ENCODE measurements at regions not wholly inside any gene's neighbourhood (a gene's known extent, or its start where the extent isn't known, plus 50 kb on each side); places are given as distances from the start of the nearest gene placed in this dataset.

DNA sequence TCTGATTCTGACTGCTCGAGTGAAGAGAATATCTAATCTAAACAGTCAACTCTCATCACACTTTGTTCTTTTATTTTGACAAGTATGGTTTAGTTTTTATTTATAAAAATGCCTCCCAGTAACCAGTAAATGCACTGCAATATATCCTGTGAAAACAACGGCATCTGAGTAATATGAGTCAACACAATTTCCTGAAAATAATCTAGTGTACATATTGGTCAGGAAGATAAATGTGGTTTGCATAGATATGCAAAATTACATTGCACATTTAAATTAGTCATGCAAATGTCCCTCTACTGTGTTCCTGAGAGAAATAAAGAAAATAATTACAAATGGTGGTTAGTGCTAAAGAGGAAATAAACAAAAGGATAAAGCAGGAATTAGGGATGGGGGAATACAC lies 1190.7 kb upstream of the SEL1L start:
- TF ChIP-seq SIN3A (IDR thresholded peaks at IDR 0.05; ENCODE audit: borderline replicate concordance, insufficient read depth, low read depth, low read length), result no peak
- no peak for TF ChIP-seq POLR2AphosphoS5 (IDR thresholded peaks at IDR 0.05; ENCODE audit: low read depth, low read length)
